GM19035 (cell line): ENCODE measurements at regions not wholly inside any gene's neighbourhood (a gene's known extent, or its start where the extent isn't known, plus 50 kb on each side); places are given as distances from the start of the nearest gene placed in this dataset.
"Not testable (repeated sequence)": the region's sequence is repeated elsewhere in the genome, so short reads cannot be mapped to it uniquely, and the experiment has no call there.

ENCODE experiments used
- ATAC-seq: cut with Tn5 transposase; IDR thresholded peaks from one replicate; pipeline ENCODE4 v1.9.1; 2021; ENCODE audit not compliant: unreplicated experiment

DNA sequence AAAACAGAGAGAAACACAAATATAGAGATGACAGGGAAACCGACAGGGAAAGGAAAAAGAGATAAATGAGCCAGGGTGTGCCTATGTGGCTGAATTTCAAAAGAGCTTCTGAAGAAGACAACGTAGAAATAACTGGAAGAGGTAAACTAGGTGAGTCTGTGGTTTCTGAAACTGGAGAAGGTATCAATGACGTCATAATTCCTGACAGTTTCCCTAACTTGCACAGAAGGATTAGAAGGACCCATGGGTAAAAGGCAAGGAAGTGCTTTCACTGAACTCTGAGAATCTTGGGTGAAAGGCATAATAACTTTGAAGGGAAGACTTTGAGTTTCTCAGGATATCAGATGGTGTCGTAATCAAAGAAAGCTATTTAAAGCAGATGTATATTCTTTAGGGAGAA, 790.8 kb upstream of the NUDT12 start:
- no peak for ATAC-seq

DNA sequence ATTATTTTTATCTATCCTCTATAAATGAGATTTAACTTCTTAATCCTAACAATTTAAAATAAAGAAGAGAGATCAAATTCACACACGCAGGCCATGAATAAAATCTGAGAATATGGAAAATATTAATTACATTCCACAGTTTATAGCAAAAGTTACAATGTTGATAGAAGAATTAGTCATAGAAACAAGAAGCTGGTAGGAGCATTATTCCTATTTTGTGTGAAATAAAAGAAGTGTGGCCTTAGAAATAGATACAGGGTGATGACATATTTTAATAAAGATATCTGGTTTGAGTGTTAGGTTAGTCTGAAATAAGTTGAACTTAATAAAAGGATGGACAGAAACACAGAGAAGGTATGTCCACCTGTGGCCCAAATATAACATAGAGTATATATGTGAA, 790.4 kb upstream of the NUDT12 start:
- no peak for ATAC-seq

DNA sequence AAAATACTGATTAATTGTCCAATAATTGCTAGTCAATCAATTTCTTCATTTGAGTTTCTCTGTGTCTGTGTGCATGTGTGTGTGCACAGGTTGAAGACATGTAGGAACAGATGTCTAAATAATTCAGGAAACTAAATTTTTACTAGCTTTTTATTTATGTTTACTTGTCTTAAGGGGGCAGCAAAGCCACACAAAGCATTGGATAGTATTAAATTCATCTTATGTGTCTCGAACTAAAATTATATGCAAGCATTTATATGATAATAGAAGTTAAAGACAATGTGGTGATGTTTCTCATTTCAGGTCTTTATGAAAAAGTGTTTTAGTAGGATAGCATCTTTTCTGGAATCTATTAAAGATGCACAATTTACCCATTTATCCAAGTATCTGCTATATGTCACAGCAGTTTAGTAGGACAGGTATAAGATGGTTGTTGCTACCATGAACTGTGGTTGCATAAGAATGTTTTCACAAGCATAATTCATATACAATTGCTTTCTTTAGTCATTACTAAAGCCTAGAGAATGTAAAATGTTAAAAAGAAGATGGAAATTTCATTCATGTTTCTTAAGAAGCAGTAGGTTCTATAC, 784.6 kb upstream of the NUDT12 start:
- ATAC-seq, result no peak

DNA sequence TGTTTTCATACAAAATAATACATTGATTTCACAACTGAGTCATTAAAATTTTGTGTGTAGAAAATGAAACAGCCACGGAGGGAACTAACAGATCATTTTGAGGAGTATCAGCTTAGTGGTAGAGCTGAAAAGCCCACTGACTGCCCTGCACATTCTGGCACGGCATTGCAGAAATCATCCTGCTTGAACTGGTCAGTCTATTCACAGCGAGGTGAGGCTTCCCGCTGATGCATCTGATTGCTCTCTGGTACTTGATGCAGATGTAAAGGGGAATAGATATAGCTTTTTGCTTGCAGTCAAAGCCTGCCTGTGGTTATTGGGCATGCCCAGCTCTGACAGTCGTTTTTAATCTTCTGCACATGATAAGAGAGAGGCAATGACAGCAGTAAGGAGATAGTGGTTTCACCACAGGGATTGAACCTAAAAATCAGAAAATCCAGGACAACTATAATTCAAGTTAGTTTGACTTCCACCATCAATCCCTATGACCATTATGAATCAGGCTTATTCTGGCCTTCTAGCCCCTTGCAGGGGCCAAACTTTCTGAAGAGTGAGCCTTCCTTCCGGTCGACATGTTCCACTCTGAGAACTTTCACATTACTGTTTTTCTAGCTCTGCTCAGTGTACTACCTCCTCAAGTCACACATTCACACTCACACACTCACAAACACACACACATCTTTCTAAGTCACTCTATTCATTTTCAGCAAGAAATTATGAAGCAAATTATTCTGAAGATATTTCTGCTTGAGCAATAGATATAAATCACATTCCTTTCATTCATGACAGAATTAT, 782.8 kb upstream of the NUDT12 start:
- no peak for ATAC-seq

GRCh38 chr5:104344809-104345208, 782.2 kb upstream of the NUDT12 start:
- ATAC-seq, result no peak

DNA sequence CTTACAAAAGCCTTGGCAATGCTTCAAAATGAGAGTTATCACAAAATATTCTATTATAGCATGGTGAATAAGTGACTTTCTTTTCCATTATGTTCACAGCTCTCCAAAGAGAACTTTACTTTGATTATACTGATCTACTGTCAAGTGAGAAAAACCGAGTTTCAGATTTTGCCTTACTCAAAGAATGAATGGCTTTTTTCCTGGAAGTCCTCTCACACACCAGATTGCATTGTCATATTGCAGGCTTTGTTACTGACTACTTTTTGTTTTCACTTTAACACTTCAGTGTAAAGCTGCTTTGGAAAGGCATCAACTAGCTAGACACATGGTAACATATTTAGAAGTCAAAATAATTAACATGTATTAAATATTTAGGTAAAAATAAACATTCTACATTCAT, 765.2 kb upstream of the NUDT12 start:
- no peak for ATAC-seq

- no peak for ATAC-seq
Measured at GRCh38 chr5:104326966-104327365, 764.4 kb upstream of the NUDT12 start.

GRCh38 chr5:104325356-104325755, 762.8 kb upstream of the NUDT12 start:
- no peak for ATAC-seq

- ATAC-seq, result not testable (repeated sequence)
Measured at GRCh38 chr5:104316676-104317075, 754.1 kb upstream of the NUDT12 start.

DNA sequence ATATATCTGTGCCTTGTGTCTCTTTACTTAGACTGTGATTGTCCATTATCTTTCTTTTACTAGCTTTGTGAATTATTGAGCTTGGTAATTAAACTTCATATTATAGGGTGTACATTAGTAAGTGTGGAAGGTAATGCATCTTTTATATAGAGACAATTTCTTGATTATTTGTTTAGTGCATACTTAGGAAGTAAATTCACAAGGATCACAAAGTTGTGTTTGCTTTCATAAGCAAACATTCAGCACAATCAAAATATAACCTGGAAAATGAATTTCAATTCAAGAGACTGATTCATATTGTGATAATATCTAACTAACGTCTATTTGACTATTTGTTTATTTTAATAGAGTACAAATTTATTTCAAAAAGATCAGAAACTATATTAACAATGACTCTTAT, 749.9 kb upstream of the NUDT12 start:
- no peak for ATAC-seq

GRCh38 chr5:104305602-104306001, 743.0 kb upstream of the NUDT12 start:
- no peak for ATAC-seq

- no peak for ATAC-seq
Measured at GRCh38 chr5:104299998-104300706, 737.6 kb upstream of the NUDT12 start.

GRCh38 chr5:104298518-104298917, 735.9 kb upstream of the NUDT12 start:
- no peak for ATAC-seq

DNA sequence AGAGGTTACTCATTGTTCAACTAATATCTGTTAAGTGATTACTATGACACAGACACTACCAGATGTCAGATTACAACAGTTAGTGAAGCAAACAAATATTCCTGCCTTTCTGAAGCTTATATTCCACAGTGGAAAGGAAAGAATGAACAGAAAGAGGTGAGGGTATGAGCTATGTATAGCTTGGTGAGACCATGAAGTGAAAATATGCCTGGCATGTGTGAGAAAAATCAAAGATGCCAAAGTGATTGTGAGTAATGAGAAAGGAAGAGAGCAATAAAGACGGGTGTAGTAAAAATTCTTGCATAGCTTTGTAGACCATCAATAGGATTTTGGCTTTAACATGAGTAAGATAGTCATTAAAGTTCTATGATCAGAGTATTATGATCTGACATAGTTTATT, 734.5 kb upstream of the NUDT12 start:
- ATAC-seq, result no peak

- ATAC-seq, result no peak
Measured at GRCh38 chr5:104295991-104296390, 733.4 kb upstream of the NUDT12 start.

DNA sequence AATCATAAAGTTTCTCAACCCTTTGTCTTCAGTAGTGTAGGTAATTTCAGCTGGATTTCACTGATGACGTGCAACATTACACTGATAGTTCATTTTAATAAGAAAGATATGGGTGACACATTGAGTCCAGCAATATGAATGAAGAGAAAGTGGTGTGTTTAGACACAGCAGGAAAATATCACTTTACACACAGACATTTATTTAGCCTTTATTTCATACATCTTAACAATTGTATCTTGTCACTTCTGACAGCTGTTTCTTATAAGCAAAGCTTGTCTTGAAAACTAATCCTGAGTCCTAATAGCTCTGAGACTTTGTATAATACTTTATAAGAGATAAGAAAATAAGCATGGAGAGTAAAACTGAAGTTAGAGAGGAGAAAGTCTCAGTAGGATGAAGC, 720.5 kb upstream of the NUDT12 start:
- no peak for ATAC-seq

DNA sequence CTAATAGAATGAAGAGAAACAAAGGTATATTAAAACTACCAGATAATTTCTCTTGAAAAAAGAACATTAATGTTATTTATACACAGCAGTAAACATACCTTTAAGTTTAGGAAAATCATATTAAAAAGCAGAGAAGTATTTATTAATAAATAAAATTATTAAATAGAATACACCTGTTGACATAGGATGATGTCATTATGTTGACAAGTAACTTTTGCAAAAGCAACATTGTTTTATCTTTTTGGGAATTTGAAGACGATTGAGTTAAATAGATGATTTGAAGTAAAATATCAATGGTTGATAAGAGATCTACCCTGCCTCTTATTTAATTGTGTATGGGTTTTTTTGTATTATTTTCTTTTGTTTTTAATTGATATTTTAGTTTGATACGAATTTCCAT, 711.1 kb upstream of the NUDT12 start:
- no peak for ATAC-seq

- no peak for ATAC-seq
Measured at GRCh38 chr5:104267320-104268015, 704.9 kb upstream of the NUDT12 start.

DNA sequence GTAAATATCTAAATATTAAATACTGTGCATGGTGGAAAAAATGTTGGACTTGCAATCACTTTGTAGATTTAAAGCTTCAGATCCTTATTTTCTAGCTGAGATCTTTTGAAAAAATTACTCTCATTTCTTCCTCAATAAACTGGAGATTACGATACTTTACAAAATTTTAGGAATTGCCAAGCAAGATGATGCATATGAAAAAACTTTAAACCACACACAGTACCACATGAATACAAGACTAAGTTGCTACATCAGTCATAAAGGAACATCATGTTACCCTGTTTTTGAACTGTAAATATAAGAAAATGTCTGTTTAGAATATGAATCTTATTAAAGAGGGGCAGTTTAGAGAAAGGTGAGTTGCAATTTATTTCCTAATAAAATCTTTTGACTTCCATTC, 703.6 kb upstream of the NUDT12 start:
- no peak for ATAC-seq

DNA sequence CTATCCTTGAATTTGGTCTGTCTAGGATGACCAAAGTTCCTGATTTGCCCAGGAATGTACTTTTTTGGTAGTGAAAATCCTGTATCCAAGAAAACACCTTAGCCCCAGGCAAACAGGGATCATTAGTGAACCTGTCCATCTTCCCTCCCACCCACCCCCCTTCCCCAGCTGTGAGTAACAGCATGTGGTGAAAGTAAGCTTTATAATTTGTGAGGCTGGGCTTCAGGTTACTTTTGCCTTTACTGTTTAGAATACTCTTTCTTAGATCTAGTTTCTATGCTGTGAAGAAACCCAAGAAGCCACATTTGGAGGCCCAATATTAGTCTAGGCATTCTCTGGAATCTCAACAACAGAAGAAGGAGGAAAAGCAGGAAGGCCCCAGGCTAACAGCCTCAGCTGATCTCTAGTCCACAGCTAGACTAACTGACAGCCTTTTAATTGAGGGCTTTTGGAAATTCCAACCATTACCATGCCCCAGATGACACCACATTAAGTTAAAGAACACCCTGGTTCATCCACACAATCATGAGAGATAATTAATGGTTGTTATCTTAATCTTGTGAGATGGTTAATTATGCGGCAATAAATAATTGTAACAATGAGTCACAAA, 703.0 kb upstream of the NUDT12 start:
- no peak for ATAC-seq

- ATAC-seq, result no peak
Measured at GRCh38 chr5:104247260-104247659, 684.7 kb upstream of the NUDT12 start.
